HCT116 (cell line): ENCODE measurements at regions not wholly inside any gene's neighbourhood (a gene's known extent, or its start where the extent isn't known, plus 50 kb on each side); places are given as distances from the start of the nearest gene placed in this dataset.

Source experiments
- ATAC-seq: fragments of 200-7000 bp; cut with Tn5 transposase; 2 replicates; pipeline ENCODE4 v1.9.1; 2020; ENCODE audit warnings: mild to moderate bottlenecking, moderate library complexity
- BruUV-seq: library from RNA; stranded (reverse); fragments of 400-500 nt; replicated peaks from 2 replicates; lab custom pipeline; 2021; lab: Mats Ljungman, UMichigan
- CTCF ChIA-PET: fragments of 300-600 bp; sonication (Branson Sonifier 250); formaldehyde crosslinking; loops from one replicate; lab custom pipeline; 2021; ENCODE audit warnings: antibody characterized with exemption; lab: Charles Lee
- POLR2A ChIA-PET: fragments of 300-600, 350-600 bp; sonication (Branson Sonifier 250); formaldehyde crosslinking; loops from one replicate; lab custom pipeline; 2021; ENCODE audit warnings: antibody characterized with exemption; lab: Charles Lee
- RAD21 ChIA-PET, 2 experiments: fragments of 300-600 bp; sonication (Branson Sonifier 250); formaldehyde crosslinking; loops; one replicate each; lab custom pipeline; 2023; ENCODE audit warnings: low total read pairs in 2 of 2; ENCODE audit not compliant: uncharacterized antibody in 2 of 2, unreplicated experiment in 2 of 2, low non-redundant PET in 1 of 2; lab: Charles Lee
- DNase-seq: peaks from one replicate; pipeline ENCODE4 v3.0.0-alpha.2; 2010; ENCODE audit warnings: low read depth, low spot score
- H2AFZ ChIP-seq: fragments of 200-600 bp; shearing (Covaris generic), sonication (generic); 2 replicates; pipeline ENCODE4 v1.6.1; 2017; ENCODE audit warnings: low read depth, mixed run types, mixed read lengths, antibody characterized with exemption, low read length; ENCODE audit not compliant: poor library complexity, severe bottlenecking
- H3K27ac ChIP-seq: 2 replicates; pipeline ENCODE4 v1.5.1; 2012; ENCODE audit warnings: low read depth, low read length
- H3K27me3 ChIP-seq: fragments of 200-600 bp; sonication (generic); 2 replicates; pipeline ENCODE4 v1.6.1; 2016; ENCODE audit warnings: mixed run types, low read length, mixed read lengths; ENCODE audit not compliant: insufficient read depth
- H3K36me3 ChIP-seq, 2 experiments: fragments of 200-500 bp in 1 of 2; fragments of 200-600 bp in 1 of 2; sonication (Bioruptor generic) in 1 of 2; sonication (generic) in 1 of 2; 2 replicates each; pipeline versions ENCODE4 v1.5.1 to v1.6.1; 2014 to 2016; ENCODE audit warnings: low read length in 2 of 2, inconsistent platforms in 1 of 2, mixed read lengths in 1 of 2, mixed run types in 1 of 2; ENCODE audit not compliant: insufficient read depth in 2 of 2, control insufficient read depth in 1 of 2
- H3K4me1 ChIP-seq, 2 experiments: fragments of 200-600 bp in 1 of 2; sonication (generic) in 1 of 2; 2 replicates each; pipeline versions ENCODE4 v1.5.1 to v1.6.1; 2012 to 2017; ENCODE audit warnings: low read length in 2 of 2, inconsistent platforms in 1 of 2, mild to moderate bottlenecking in 1 of 2, mixed read lengths in 1 of 2, mixed run types in 1 of 2, moderate library complexity in 1 of 2; ENCODE audit not compliant: insufficient read depth in 2 of 2, control insufficient read depth in 1 of 2
- H3K4me2 ChIP-seq: fragments of 200-600 bp; sonication (generic); 2 replicates; pipeline ENCODE4 v1.6.1; 2017; ENCODE audit warnings: mixed run types, low read length, mixed read lengths
- H3K4me3 ChIP-seq, 2 experiments: fragments of 200-600 bp in 1 of 2; sonication (generic) in 1 of 2; replicated peaks in 1 of 2; 2 replicates each; pipeline ENCODE4 v1.5.1; 2011 to 2016; ENCODE audit warnings: low read length in 2 of 2, control low read depth in 1 of 2, low read depth in 1 of 2, mild to moderate bottlenecking in 1 of 2, mixed read lengths in 1 of 2, mixed run types in 1 of 2
- H3K79me2 ChIP-seq: fragments of 200-600 bp; sonication (generic); 2 replicates; pipeline ENCODE4 v1.6.1; 2017; ENCODE audit warnings: mild to moderate bottlenecking, mixed run types, low read length, moderate library complexity, mixed read lengths; ENCODE audit not compliant: insufficient read depth
- H3K9ac ChIP-seq: fragments of 200-600 bp; sonication (generic); 2 replicates; pipeline ENCODE4 v1.6.1; 2016; ENCODE audit warnings: low read length, mixed read lengths
- H3K9me2 ChIP-seq: fragments of 200-600 bp; sonication (generic), shearing (Covaris generic); 2 replicates; pipeline ENCODE4 v1.6.1; 2017; ENCODE audit warnings: mixed run types, mild to moderate bottlenecking, moderate library complexity; ENCODE audit not compliant: insufficient read depth
- H3K9me3 ChIP-seq, 2 experiments: fragments of 200-500 bp in 1 of 2; fragments of 200-600 bp in 1 of 2; sonication (Bioruptor generic) in 1 of 2; sonication (generic) in 1 of 2; 2 replicates each; pipeline ENCODE4 v1.6.1; 2014 to 2017; ENCODE audit warnings: low read length in 2 of 2, mixed read lengths in 2 of 2, inconsistent platforms in 1 of 2, low read depth in 1 of 2, mild to moderate bottlenecking in 1 of 2, mixed run types in 1 of 2, moderate library complexity in 1 of 2; ENCODE audit not compliant: control insufficient read depth in 1 of 2, insufficient read depth in 1 of 2
- H4K20me1 ChIP-seq: fragments of 200-600 bp; sonication (generic), shearing (Covaris generic); 2 replicates; pipeline ENCODE4 v1.6.1; 2017; ENCODE audit warnings: mixed run types, mild to moderate bottlenecking, moderate library complexity; ENCODE audit not compliant: insufficient read depth
- CTCF ChIP-seq, 3 experiments: fragments of 200-600 bp in 1 of 3; sonication (generic) in 1 of 3; IDR thresholded peaks in 2 of 3; conservative IDR thresholded peaks in 1 of 3; 2 replicates each; pipeline ENCODE4 v1.5.1; 2012 to 2017; ENCODE audit warnings: low read depth in 2 of 3, low read length in 2 of 3, antibody characterized with exemption in 1 of 3, borderline replicate concordance in 1 of 3, control low read depth in 1 of 3, mild to moderate bottlenecking in 1 of 3, mixed read lengths in 1 of 3, mixed run types in 1 of 3, moderate library complexity in 1 of 3; ENCODE audit not compliant: insufficient read depth in 1 of 3
- RAD21 ChIP-seq: IDR thresholded peaks from 2 replicates; pipeline ENCODE4 v1.6.1; 2012; ENCODE audit warnings: low read depth, mild to moderate bottlenecking
- REST ChIP-seq: IDR thresholded peaks from 2 replicates; pipeline ENCODE4 v1.6.1; 2012; ENCODE audit warnings: low read depth
- intact Hi-C: fragments of 100-400 bp; cut with micrococcal nuclease; formaldehyde crosslinking; loops from 2 replicates; pipeline ENCODE4 v1.10.0; 2022

- Histone ChIP-seq H3K9ac (no peak overlapping the region), H4K20me1 (no peaks in the 10 kb centered on the region; the same call in 1 of the 2 replicates), H3K9me3 (no peaks in the 10 kb centered on the region), H3K4me3 (no peak overlapping the region), H2AFZ (no peak overlapping the region), H3K27me3 (peaks cover 35% of the 10 kb centered on the region; the same call in 1 of the 2 replicates), H3K36me3 (no peaks in the 10 kb centered on the region), H3K4me2 (no peak overlapping the region), H3K9me2 (no peaks in the 10 kb centered on the region), H3K79me2 (no peaks in the 10 kb centered on the region), H3K27ac (no peak overlapping the region), H3K4me1 (no peaks in the 10 kb centered on the region)
- CTCF ChIA-PET: interaction anchor here (1.3 kb wide), 1 partner anchor 55 kb away, joined by 4 read pairs; no protein-coding TSS in a partner anchor
- ATAC-seq (peak; percentile 58; the same call in 1 of the 2 replicates), DNase-seq (no peak)
- RAD21 ChIA-PET: no interaction called here
- no TSS peak for BruUV-seq
- intact Hi-C loops: loop anchor here (5.0 kb wide), 1 partner anchor 1190 kb away; no protein-coding TSS in a partner anchor
- peak in 2 of 3 experiments; percentile 24 to 43; a peak in 3 of 6 replicates for TF ChIP-seq CTCF (IDR thresholded peaks at IDR 0.05 in 2 of 3, conservative IDR thresholded peaks at IDR 0.05 in 1 of 3; ENCODE audit: borderline replicate concordance in 1 of 3, insufficient read depth in 1 of 3, low read depth in 2 of 3, low read length in 2 of 3)
- peak; percentile 43 for TF ChIP-seq RAD21
- no peak for TF ChIP-seq REST
- POLR2A ChIA-PET: no interaction called here
Measured at GRCh38 chr3:135792174-135792573, 173.4 kb upstream of the PPP2R3A start.
